ENCODE measurements at regions not wholly inside any gene's neighbourhood (a gene's known extent, or its start where the extent isn't known, plus 50 kb on each side); places are given as distances from the start of the nearest gene placed in this dataset.

DNA sequence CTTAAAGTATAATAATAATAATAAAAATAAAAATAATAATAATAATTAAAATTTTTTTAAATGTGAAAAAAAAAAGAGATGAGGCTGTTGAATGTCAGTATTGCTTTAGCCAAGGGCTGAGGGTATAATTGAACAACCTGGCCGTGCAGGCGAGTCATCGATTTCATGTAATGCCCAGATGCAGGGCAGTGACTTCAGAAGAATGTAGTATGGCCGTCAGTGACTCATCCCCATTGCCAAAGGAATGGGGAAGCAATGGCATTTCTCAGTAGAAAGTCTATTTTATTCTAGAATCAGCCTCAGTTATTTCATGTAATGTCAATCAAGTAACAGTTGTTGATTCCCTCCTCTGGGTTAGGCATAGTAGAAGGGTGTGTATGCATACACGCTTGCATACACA is 516.4 kb downstream of the GLRX3 start:
- no peaks in the 10 kb centered on the region for H3K4me1 ChIP-seq (replicated peaks)
- no peak for DNase-seq (ENCODE audit: low spot score)
- H3K36me3 ChIP-seq: no peaks in the 10 kb centered on the region
- TF ChIP-seq, protein P1, sequence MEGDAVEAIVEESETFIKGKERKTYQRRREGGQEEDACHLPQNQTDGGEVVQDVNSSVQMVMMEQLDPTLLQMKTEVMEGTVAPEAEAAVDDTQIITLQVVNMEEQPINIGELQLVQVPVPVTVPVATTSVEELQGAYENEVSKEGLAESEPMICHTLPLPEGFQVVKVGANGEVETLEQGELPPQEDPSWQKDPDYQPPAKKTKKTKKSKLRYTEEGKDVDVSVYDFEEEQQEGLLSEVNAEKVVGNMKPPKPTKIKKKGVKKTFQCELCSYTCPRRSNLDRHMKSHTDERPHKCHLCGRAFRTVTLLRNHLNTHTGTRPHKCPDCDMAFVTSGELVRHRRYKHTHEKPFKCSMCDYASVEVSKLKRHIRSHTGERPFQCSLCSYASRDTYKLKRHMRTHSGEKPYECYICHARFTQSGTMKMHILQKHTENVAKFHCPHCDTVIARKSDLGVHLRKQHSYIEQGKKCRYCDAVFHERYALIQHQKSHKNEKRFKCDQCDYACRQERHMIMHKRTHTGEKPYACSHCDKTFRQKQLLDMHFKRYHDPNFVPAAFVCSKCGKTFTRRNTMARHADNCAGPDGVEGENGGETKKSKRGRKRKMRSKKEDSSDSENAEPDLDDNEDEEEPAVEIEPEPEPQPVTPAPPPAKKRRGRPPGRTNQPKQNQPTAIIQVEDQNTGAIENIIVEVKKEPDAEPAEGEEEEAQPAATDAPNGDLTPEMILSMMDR (IDR thresholded peaks at IDR 0.05): no peak
- TF ChIP-seq POLR2A (IDR thresholded peaks at IDR 0.05) (no peak), POLR2AphosphoS5 (IDR thresholded peaks at IDR 0.05) (no peak)
- H3K27me3 ChIP-seq (replicated peaks; ENCODE audit: insufficient read depth): no peaks in the 10 kb centered on the region
- H3K4me3 ChIP-seq: no peak overlapping the region
- H3K9me3 ChIP-seq: no peaks in the 10 kb centered on the region
- H3K27ac ChIP-seq: no peak overlapping the region
- intact Hi-C loops (cut with DNase I): no loop called here
- WGBS: 96% methylated on average over 5 of the region's 5 CpGs

DNA sequence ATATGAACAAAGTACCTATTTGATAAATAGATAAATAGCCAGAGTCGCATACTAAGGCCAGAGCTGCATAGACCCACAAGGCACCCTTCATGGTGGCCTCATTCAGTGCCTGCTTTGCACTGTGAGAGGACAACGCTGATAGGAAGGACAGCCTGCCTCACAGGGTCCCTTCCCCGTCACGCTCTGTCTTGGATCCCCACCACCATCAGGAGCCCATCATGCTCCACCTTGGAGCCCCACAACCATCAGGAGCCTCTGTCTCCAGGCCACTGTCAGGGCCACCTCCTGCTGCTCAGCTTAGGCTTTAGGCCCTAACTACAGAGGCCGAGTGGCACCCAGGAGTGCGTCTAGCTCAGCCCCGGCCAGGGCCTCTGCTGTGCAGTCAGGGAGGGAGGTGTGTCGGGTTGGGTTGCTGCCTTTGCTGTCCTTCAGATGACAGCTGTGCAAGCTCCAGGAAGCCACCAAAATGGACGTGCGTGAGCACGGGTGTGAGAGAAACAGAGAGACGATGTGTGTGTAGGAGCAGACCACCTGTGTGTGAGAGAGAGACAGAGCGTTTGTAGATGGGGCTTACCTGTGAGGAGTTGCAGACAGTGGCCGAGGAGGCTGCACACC is 516.9 kb downstream of the GLRX3 start:
- Histone ChIP-seq H3K9me3 (no peaks in the 10 kb centered on the region), H3K27ac (no peak overlapping the region), H3K36me3 (no peaks in the 10 kb centered on the region), H3K4me1 (replicated peaks) (no peaks in the 10 kb centered on the region), H3K27me3 (replicated peaks; ENCODE audit: insufficient read depth) (no peaks in the 10 kb centered on the region), H3K4me3 (no peak overlapping the region)
- 87% methylated on average over 14 of the region's 14 CpGs for WGBS
- no peak for DNase-seq (ENCODE audit: low spot score)
- intact Hi-C loops (cut with DNase I): no loop called here
- no peak for TF ChIP-seq POLR2AphosphoS5 (IDR thresholded peaks at IDR 0.05)
- TF ChIP-seq POLR2A (IDR thresholded peaks at IDR 0.05): no peak
- TF ChIP-seq, protein P1 (IDR thresholded peaks at IDR 0.05): no peak

DNA sequence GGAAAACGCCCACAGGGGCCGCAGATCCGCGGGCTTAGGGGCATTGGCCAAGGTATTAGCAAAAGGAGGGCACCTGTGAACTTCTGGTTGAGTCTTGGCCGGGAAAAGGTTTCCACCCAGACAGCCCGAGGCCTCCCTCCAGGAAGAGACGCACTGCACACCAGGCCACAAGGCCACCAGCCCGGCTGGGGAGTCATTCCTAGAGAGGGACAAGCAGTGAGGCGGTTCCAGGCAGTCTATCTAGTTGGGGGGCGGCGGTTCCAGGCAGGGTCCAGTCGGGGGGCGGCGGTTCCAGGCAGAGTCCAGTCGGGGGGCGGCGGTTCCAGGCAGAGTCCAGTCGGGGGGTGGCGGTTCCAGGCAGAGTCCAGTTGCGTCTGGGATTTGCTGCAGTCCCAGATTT is 518.5 kb downstream of the GLRX3 start:
- WGBS: 86% methylated on average over 20 of the region's 20 CpGs
- intact Hi-C loops (cut with DNase I): no loop called here
- DNase-seq (ENCODE audit: low spot score): no peak

DNA sequence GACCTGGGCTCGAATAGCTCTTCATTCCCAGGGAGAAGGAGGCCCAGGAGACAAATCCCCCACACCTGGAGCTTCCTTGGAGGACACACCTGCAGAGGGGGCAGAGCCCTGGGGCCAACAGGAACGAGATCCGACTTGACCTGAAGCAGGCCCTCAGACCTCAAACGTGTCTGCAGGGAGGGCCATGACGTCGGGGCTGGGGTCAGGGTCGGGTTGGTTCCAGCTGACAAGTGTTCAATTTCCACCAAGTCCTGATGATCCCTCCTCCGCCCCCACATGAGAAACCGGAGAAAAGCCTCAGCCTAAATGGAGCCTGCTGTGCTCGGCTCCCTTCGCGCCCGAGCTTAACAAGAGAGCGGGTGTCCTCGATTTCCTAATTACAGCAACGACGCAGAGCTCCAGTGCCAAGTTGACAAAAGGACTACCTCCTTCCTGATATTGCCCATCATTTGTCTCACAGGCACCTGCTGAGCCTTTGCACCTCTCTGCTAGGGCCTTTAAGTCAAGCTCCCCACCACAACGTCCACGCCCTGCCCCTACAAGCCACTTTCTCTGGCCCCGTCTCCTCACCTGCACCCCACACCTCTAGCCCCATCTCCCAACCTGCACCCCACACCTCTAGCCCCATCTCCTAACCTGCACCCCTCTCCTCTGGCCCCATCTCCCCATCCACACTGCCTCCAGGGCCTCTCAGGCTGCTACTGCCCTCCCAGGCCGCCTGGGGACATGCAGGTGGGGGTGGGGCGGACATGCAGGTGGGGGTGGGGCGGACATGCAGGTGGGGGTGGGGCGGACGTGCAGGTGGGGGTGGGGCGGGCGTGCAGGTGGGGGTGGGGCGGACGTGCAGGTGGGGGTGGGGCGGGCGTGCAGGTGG is 519.4 kb downstream of the GLRX3 start:
- no peak overlapping the region for H3K4me3 ChIP-seq
- H3K36me3 ChIP-seq: no peaks in the 10 kb centered on the region
- no peak overlapping the region for H3K27ac ChIP-seq
- DNase-seq (ENCODE audit: low spot score): no peak
- 79% methylated on average over 25 of the region's 31 CpGs for WGBS
- no peaks in the 10 kb centered on the region for H3K9me3 ChIP-seq
- TF ChIP-seq POLR2A (IDR thresholded peaks at IDR 0.05): no peak
- no peak for TF ChIP-seq POLR2AphosphoS5 (IDR thresholded peaks at IDR 0.05)
- TF ChIP-seq, protein P1 (IDR thresholded peaks at IDR 0.05): no peak
- intact Hi-C loops (cut with DNase I): no loop called here
- H3K4me1 ChIP-seq (replicated peaks): no peaks in the 10 kb centered on the region
- H3K27me3 ChIP-seq (replicated peaks; ENCODE audit: insufficient read depth): no peaks in the 10 kb centered on the region

More for the DNA sequence above, 518.5 kb downstream of the GLRX3 start:
- Histone ChIP-seq H3K36me3 (no peaks in the 10 kb centered on the region), H3K4me1 (replicated peaks) (no peaks in the 10 kb centered on the region), H3K27me3 (replicated peaks; ENCODE audit: insufficient read depth) (no peaks in the 10 kb centered on the region), H3K4me3 (no peak overlapping the region), H3K9me3 (no peaks in the 10 kb centered on the region), H3K27ac (no peak overlapping the region)
- TF ChIP-seq, protein P1 (IDR thresholded peaks at IDR 0.05): no peak
- no peak for TF ChIP-seq POLR2AphosphoS5 (IDR thresholded peaks at IDR 0.05)
- no peak for TF ChIP-seq POLR2A (IDR thresholded peaks at IDR 0.05)
